HUES6 (cell line): ENCODE measurements at regions not wholly inside any gene's neighbourhood (a gene's known extent, or its start where the extent isn't known, plus 50 kb on each side); places are given as distances from the start of the nearest gene placed in this dataset.

Source experiments
- H3K27ac ChIP-seq: 2 replicates; pipeline ENCODE4 v1.7.0; 2013; ENCODE audit warnings: low read depth, mild to moderate bottlenecking, low read length, inconsistent platforms
- H3K27me3 ChIP-seq: 2 replicates; pipeline ENCODE4 v1.6.1; 2013; ENCODE audit warnings: low read length; ENCODE audit not compliant: control insufficient read depth, insufficient read depth
- H3K36me3 ChIP-seq: 2 replicates; pipeline ENCODE4 v1.6.1; 2013; ENCODE audit warnings: low read length; ENCODE audit not compliant: control insufficient read depth, insufficient read depth
- H3K4me1 ChIP-seq: 2 replicates; pipeline ENCODE4 v1.6.1; 2013; ENCODE audit warnings: low read length; ENCODE audit not compliant: control insufficient read depth, insufficient read depth
- H3K4me3 ChIP-seq: 2 replicates; pipeline ENCODE4 v1.5.1; 2013; ENCODE audit warnings: low read depth, low read length
- H3K9ac ChIP-seq: one replicate; pipeline ENCODE4 v1.6.1; 2013; ENCODE audit warnings: mild to moderate bottlenecking, low read length
- H3K9me3 ChIP-seq: 2 replicates; pipeline ENCODE4 v1.6.1; 2013; ENCODE audit warnings: low read depth, low read length; ENCODE audit not compliant: control insufficient read depth, insufficient read depth

- Histone ChIP-seq H3K27ac (no peak overlapping the region), H3K4me3 (no peak overlapping the region), H3K36me3 (no peaks in the 10 kb centered on the region), H3K9ac (no peak overlapping the region), H3K9me3 (0 out of 2 replicates have a peak, but pooled peaks cover 10% of the 10 kb centered on the region), H3K27me3 (no peaks in the 10 kb centered on the region), H3K4me1 (peaks cover 9% of the 10 kb centered on the region)
These were observed 125.4 kb upstream of the ADAMTS16 start for GRCh38 chr5:5014586-5015235.

- no peaks in the 10 kb centered on the region for H3K27me3 ChIP-seq
- H3K9ac ChIP-seq: no peak overlapping the region
- H3K4me1 ChIP-seq: peaks cover 9% of the 10 kb centered on the region
- no peaks in the 10 kb centered on the region for H3K36me3 ChIP-seq
- no peak overlapping the region for H3K27ac ChIP-seq
- 0 out of 2 replicates have a peak, but pooled peaks cover 10% of the 10 kb centered on the region for H3K9me3 ChIP-seq
- no peak overlapping the region for H3K4me3 ChIP-seq
These were observed 122.1 kb upstream of the ADAMTS16 start for GRCh38 chr5:5017827-5018577.

GRCh38 chr5:5018578-5018970 is 121.6 kb upstream of the ADAMTS16 start:
- Histone ChIP-seq H3K4me3 (no peak overlapping the region), H3K9me3 (0 out of 2 replicates have a peak, but pooled peaks cover 10% of the 10 kb centered on the region), H3K36me3 (no peaks in the 10 kb centered on the region), H3K4me1 (peaks cover 9% of the 10 kb centered on the region), H3K27ac (no peak overlapping the region), H3K27me3 (no peaks in the 10 kb centered on the region), H3K9ac (no peak overlapping the region)

- no peaks in the 10 kb centered on the region for H3K27me3 ChIP-seq
- no peak overlapping the region for H3K9ac ChIP-seq
- H3K27ac ChIP-seq: no peak overlapping the region
- H3K4me1 ChIP-seq: peaks cover 8% of the 10 kb centered on the region
- no peak overlapping the region for H3K4me3 ChIP-seq
- H3K9me3 ChIP-seq: 0 out of 2 replicates have a peak, but pooled peaks cover 10% of the 10 kb centered on the region
- H3K36me3 ChIP-seq: no peaks in the 10 kb centered on the region
These were observed 118.7 kb upstream of the ADAMTS16 start for GRCh38 chr5:5021436-5021835.

DNA sequence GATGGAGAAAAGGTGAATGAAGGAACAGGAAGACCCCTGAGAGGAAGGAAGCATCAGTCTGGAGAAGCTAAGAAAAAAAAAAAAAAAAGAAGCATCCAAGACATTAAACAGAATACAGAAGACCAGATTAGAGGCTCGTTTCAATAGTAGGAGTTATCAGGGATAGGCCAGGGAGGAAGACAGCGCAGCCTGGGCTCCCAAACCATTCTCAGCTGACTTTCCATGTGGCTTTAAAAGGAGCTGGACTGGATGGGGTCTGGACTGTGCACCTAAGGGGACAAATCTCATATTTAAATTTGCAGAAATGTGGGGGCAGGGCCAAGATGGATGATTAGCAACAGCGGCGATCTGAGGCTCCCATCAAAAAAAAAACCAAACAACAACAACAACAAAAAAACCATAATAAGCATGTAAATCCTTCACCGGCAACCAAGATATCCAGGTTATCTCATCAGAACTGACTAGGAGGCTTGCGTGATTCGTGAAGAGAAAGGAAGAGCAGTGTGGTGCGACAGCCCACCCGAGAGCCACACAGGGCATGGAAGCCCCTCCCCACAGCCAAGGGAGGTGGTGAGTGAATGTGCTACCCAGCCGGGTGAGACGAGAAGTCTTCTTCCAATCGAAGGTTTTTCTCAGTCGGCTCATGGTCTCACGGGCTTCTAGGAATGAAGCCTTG is 114.9 kb upstream of the ADAMTS16 start:
- Histone ChIP-seq H3K27me3 (no peaks in the 10 kb centered on the region), H3K27ac (no peak overlapping the region), H3K9ac (no peak overlapping the region), H3K4me1 (peaks cover 8% of the 10 kb centered on the region), H3K9me3 (no peaks in the 10 kb centered on the region), H3K4me3 (no peak overlapping the region), H3K36me3 (no peaks in the 10 kb centered on the region)

GRCh38 chr5:5025774-5026408 is 114.2 kb upstream of the ADAMTS16 start:
- Histone ChIP-seq H3K27me3 (no peaks in the 10 kb centered on the region), H3K9me3 (no peaks in the 10 kb centered on the region), H3K27ac (no peak overlapping the region), H3K4me3 (no peak overlapping the region), H3K36me3 (no peaks in the 10 kb centered on the region), H3K4me1 (peaks cover 8% of the 10 kb centered on the region), H3K9ac (no peak overlapping the region)

- Histone ChIP-seq H3K9ac (no peak overlapping the region), H3K4me1 (peaks cover 8% of the 10 kb centered on the region), H3K9me3 (no peaks in the 10 kb centered on the region), H3K36me3 (no peaks in the 10 kb centered on the region), H3K27me3 (no peaks in the 10 kb centered on the region), H3K27ac (no peak overlapping the region), H3K4me3 (no peak overlapping the region)
These were observed 113.7 kb upstream of the ADAMTS16 start for GRCh38 chr5:5026409-5026785.

- H3K9ac ChIP-seq: no peak overlapping the region
- no peak overlapping the region for H3K4me3 ChIP-seq
- H3K27me3 ChIP-seq: no peaks in the 10 kb centered on the region
- no peaks in the 10 kb centered on the region for H3K4me1 ChIP-seq
- H3K27ac ChIP-seq: no peak overlapping the region
- no peaks in the 10 kb centered on the region for H3K9me3 ChIP-seq
- H3K36me3 ChIP-seq: no peaks in the 10 kb centered on the region
These were observed 108.5 kb upstream of the ADAMTS16 start for GRCh38 chr5:5031665-5032064.

DNA sequence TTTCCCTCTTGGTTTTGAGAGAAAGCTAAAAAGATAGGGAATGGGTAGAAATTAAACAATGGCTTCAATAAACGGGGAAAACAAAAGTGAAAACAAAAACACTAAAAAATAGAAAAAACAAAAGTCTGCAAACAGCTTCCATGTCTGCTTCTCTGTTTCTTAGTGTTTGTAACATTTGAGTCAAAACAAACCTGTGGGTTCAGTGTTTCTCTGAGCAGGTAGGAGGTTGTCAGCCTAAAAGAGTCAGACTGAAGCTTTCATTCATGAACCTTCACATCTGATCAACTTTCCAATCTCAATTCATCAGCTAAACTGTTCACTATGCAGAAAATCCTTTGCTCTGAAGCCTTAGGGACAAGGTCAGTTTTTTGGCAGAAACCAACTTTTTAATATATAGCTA is 102.5 kb upstream of the ADAMTS16 start:
- H3K4me3 ChIP-seq: no peak overlapping the region
- no peaks in the 10 kb centered on the region for H3K4me1 ChIP-seq
- no peaks in the 10 kb centered on the region for H3K36me3 ChIP-seq
- no peaks in the 10 kb centered on the region for H3K9me3 ChIP-seq
- no peak overlapping the region for H3K9ac ChIP-seq
- no peaks in the 10 kb centered on the region; the same call in 1 of the 2 replicates for H3K27me3 ChIP-seq
- H3K27ac ChIP-seq: no peak overlapping the region

DNA sequence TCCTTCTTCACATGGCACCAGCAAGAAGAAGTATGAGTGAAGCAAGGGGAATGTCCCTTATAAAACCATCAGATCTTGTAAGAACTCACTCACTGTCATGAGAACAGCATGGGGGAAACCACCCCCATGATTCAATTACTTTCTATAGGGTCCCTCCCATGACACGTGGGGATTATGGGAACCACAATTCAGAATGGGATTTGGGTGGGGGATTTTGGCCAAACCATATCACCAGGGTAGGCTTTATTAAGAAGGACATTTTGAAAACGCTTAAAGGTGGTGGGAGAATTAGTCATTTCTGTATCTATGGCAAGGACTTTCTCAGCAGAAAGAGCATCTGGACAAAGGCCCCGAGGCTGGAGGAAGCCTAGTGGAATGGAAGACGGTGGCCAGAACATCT is 100.2 kb upstream of the ADAMTS16 start:
- Histone ChIP-seq H3K4me1 (no peaks in the 10 kb centered on the region), H3K27ac (no peak overlapping the region), H3K27me3 (no peaks in the 10 kb centered on the region; the same call in 1 of the 2 replicates), H3K9ac (no peak overlapping the region), H3K9me3 (no peaks in the 10 kb centered on the region), H3K4me3 (no peak overlapping the region), H3K36me3 (no peaks in the 10 kb centered on the region)
